HAP-1 (cell line): ENCODE measurements at regions not wholly inside any gene's neighbourhood (a gene's known extent, or its start where the extent isn't known, plus 50 kb on each side); places are given as distances from the start of the nearest gene placed in this dataset.
"Not testable (repeated sequence)": the region's sequence is repeated elsewhere in the genome, so short reads cannot be mapped to it uniquely, and the experiment has no call there.

ENCODE experiments used
- DNase-seq, 2 experiments: peaks; one replicate each; pipeline ENCODE4 v3.0.0-alpha.2; 2016 to 2020; ENCODE audit warnings: low spot score in 2 of 2
- H3K27me3 ChIP-seq: fragments of 250-450 bp; sonication (Bioruptor Pico); 2 replicates; pipeline ENCODE4 v1.5.1; 2020; ENCODE audit warnings: low read depth, mild to moderate bottlenecking, moderate library complexity
- H3K36me3 ChIP-seq: fragments of 250-450 bp; sonication (Bioruptor Pico); replicated peaks from 2 replicates; pipeline ENCODE4 v1.5.1; 2020; ENCODE audit warnings: mild to moderate bottlenecking
- H3K4me1 ChIP-seq: fragments of 250-450 bp; sonication (Bioruptor Pico); 2 replicates; pipeline ENCODE4 v1.5.1; 2020; ENCODE audit warnings: mild to moderate bottlenecking
- H3K4me3 ChIP-seq: fragments of 250-450 bp; sonication (Bioruptor Pico); 2 replicates; pipeline ENCODE4 v1.5.1; 2020; ENCODE audit warnings: mild to moderate bottlenecking, moderate library complexity
- H3K9me3 ChIP-seq: fragments of 250-450 bp; sonication (Bioruptor Pico); 2 replicates; pipeline ENCODE4 v1.5.1; 2020; ENCODE audit warnings: mild to moderate bottlenecking, moderate library complexity
- in situ Hi-C: fragments of 300-500 bp; cut with MboI; formaldehyde crosslinking; loops from 3 replicates; pipeline ENCODE4 v1.14.3; 2020; ENCODE audit warnings: low sequenced_read_pairs, inconsistent platforms, mixed read lengths

- DNase-seq, H3K4me3 ChIP-seq, H3K9me3 ChIP-seq, in situ Hi-C loops, H3K36me3 ChIP-seq, H3K4me1 ChIP-seq, H3K27me3 ChIP-seq: not testable (repeated sequence)
Measured at GRCh38 chr22:16689358-16689757, 96.7 kb upstream of the CCT8L2 start.

- in situ Hi-C loops, DNase-seq, H3K4me1 ChIP-seq, H3K4me3 ChIP-seq, H3K27me3 ChIP-seq, H3K36me3 ChIP-seq, H3K9me3 ChIP-seq: not testable (repeated sequence)
Measured at GRCh38 chr22:16681290-16681689, 88.7 kb upstream of the CCT8L2 start.

GRCh38 chr22:16680209-16680899, 87.7 kb upstream of the CCT8L2 start:
- H3K4me1 ChIP-seq, in situ Hi-C loops, H3K27me3 ChIP-seq, H3K9me3 ChIP-seq, DNase-seq, H3K36me3 ChIP-seq, H3K4me3 ChIP-seq: not testable (repeated sequence)

- H3K9me3 ChIP-seq, H3K4me1 ChIP-seq, in situ Hi-C loops: not testable (repeated sequence)
Measured at GRCh38 chr22:16679191-16679834, 86.7 kb upstream of the CCT8L2 start.

GRCh38 chr22:16673433-16673832, 80.8 kb upstream of the CCT8L2 start:
- H3K4me3 ChIP-seq, in situ Hi-C loops, H3K36me3 ChIP-seq, H3K27me3 ChIP-seq, H3K9me3 ChIP-seq, H3K4me1 ChIP-seq, DNase-seq: not testable (repeated sequence)

More at GRCh38 chr22:16679191-16679834, 86.7 kb upstream of the CCT8L2 start:
- H3K4me3 ChIP-seq, H3K27me3 ChIP-seq, DNase-seq, H3K36me3 ChIP-seq: not testable (repeated sequence)

- in situ Hi-C loops, H3K27me3 ChIP-seq, H3K4me3 ChIP-seq, H3K36me3 ChIP-seq, DNase-seq, H3K4me1 ChIP-seq, H3K9me3 ChIP-seq: not testable (repeated sequence)
Measured at GRCh38 chr22:16665610-16666009, 73.0 kb upstream of the CCT8L2 start.

- H3K9me3 ChIP-seq, in situ Hi-C loops: not testable (repeated sequence)
Measured at GRCh38 chr22:16662330-16662729, 69.7 kb upstream of the CCT8L2 start.

GRCh38 chr22:16660989-16661388, 68.4 kb upstream of the CCT8L2 start:
- in situ Hi-C loops, H3K9me3 ChIP-seq, H3K4me1 ChIP-seq, H3K27me3 ChIP-seq, H3K4me3 ChIP-seq, H3K36me3 ChIP-seq, DNase-seq: not testable (repeated sequence)

More at GRCh38 chr22:16662330-16662729, 69.7 kb upstream of the CCT8L2 start:
- not testable (repeated sequence) for H3K36me3 ChIP-seq, DNase-seq, H3K4me1 ChIP-seq, H3K27me3 ChIP-seq, H3K4me3 ChIP-seq

- H3K4me3 ChIP-seq, H3K4me1 ChIP-seq, in situ Hi-C loops, H3K36me3 ChIP-seq, H3K9me3 ChIP-seq, H3K27me3 ChIP-seq: not testable (repeated sequence)
- peak in 1 of 2 experiments; percentile 38 for DNase-seq
Measured at GRCh38 chr22:16660570-16660969, 68.0 kb upstream of the CCT8L2 start.

GRCh38 chr22:16659273-16659834, 66.7 kb upstream of the CCT8L2 start:
- H3K27me3 ChIP-seq, H3K4me1 ChIP-seq, H3K36me3 ChIP-seq, H3K9me3 ChIP-seq, DNase-seq, in situ Hi-C loops, H3K4me3 ChIP-seq: not testable (repeated sequence)

GRCh38 chr22:16658068-16658467, 65.5 kb upstream of the CCT8L2 start:
- Histone ChIP-seq H3K36me3 (no peaks in the 10 kb centered on the region), H3K4me3 (no peak overlapping the region), H3K9me3 (no peaks in the 10 kb centered on the region), H3K27me3 (no peaks in the 10 kb centered on the region), H3K4me1 (no peaks in the 10 kb centered on the region)
- DNase-seq = no peak
- in situ Hi-C loops = no loop called here

- no peaks in the 10 kb centered on the region for H3K9me3 ChIP-seq
- H3K4me3 ChIP-seq = no peak overlapping the region
- no peak for DNase-seq
- peaks cover 2% of the 10 kb centered on the region for H3K36me3 ChIP-seq
- no peaks in the 10 kb centered on the region for H3K4me1 ChIP-seq
- H3K27me3 ChIP-seq = no peaks in the 10 kb centered on the region
- in situ Hi-C loops = no loop called here
Measured at GRCh38 chr22:16654882-16655281, 62.3 kb upstream of the CCT8L2 start.

- in situ Hi-C loops, H3K4me3 ChIP-seq, DNase-seq: not testable (repeated sequence)
Measured at GRCh38 chr22:16654336-16654735, 61.7 kb upstream of the CCT8L2 start.

GRCh38 chr22:16653222-16653621, 60.6 kb upstream of the CCT8L2 start:
- H3K9me3 ChIP-seq, in situ Hi-C loops, DNase-seq, H3K4me3 ChIP-seq, H3K4me1 ChIP-seq, H3K36me3 ChIP-seq, H3K27me3 ChIP-seq: not testable (repeated sequence)

More at GRCh38 chr22:16654336-16654735, 61.7 kb upstream of the CCT8L2 start:
- H3K27me3 ChIP-seq, H3K4me1 ChIP-seq, H3K9me3 ChIP-seq, H3K36me3 ChIP-seq: not testable (repeated sequence)
